ENCODE measurements at regions not wholly inside any gene's neighbourhood (a gene's known extent, or its start where the extent isn't known, plus 50 kb on each side); places are given as distances from the start of the nearest gene placed in this dataset.

- no peak for TF ChIP-seq CTCF (conservative IDR thresholded peaks at IDR 0.05)
- Mint-ChIP-seq H3K4me3 (peak overlapping the region; percentile 38), H3K4me1 (ENCODE audit: unreplicated experiment) (peaks cover 57% of the 10 kb centered on the region), H3K9me3 (no peaks in the 10 kb centered on the region), H3K27ac (no peak overlapping the region), H3K27me3 (no peaks in the 10 kb centered on the region), H3K36me3 (peaks cover 11% of the 10 kb centered on the region)
- no peak for DNase-seq (ENCODE audit: extremely low spot score, unreplicated experiment)
Measured at GRCh38 chr6:21749754-21750153, 156.2 kb downstream of the SOX4 start.

- H3K4me3 Mint-ChIP-seq, result no peak overlapping the region
- H3K9me3 Mint-ChIP-seq, result peaks cover 4% of the 10 kb centered on the region
- no peaks in the 10 kb centered on the region for H3K27me3 Mint-ChIP-seq
- DNase-seq (ENCODE audit: extremely low spot score, unreplicated experiment), result no peak
- H3K27ac Mint-ChIP-seq, result no peak overlapping the region
- no peak for TF ChIP-seq CTCF (conservative IDR thresholded peaks at IDR 0.05)
- peaks cover 13% of the 10 kb centered on the region for H3K36me3 Mint-ChIP-seq
- H3K4me1 Mint-ChIP-seq (ENCODE audit: unreplicated experiment), result peaks cover 61% of the 10 kb centered on the region
Measured at GRCh38 chr6:21750575-21750974, 157.0 kb downstream of the SOX4 start.

GRCh38 chr6:21751608-21752007 is 158.1 kb downstream of the SOX4 start:
- no peak overlapping the region for H3K4me3 Mint-ChIP-seq
- H3K27me3 Mint-ChIP-seq, result no peaks in the 10 kb centered on the region
- no peak for TF ChIP-seq CTCF (conservative IDR thresholded peaks at IDR 0.05)
- H3K9me3 Mint-ChIP-seq, result peaks cover 4% of the 10 kb centered on the region
- H3K4me1 Mint-ChIP-seq (ENCODE audit: unreplicated experiment), result peaks cover 61% of the 10 kb centered on the region
- no peak for DNase-seq (ENCODE audit: extremely low spot score, unreplicated experiment)
- peaks cover 14% of the 10 kb centered on the region for H3K36me3 Mint-ChIP-seq
- no peak overlapping the region for H3K27ac Mint-ChIP-seq

- Mint-ChIP-seq H3K9me3 (peaks cover 7% of the 10 kb centered on the region), H3K4me3 (no peak overlapping the region), H3K36me3 (peaks cover 18% of the 10 kb centered on the region), H3K27ac (no peak overlapping the region), H3K4me1 (ENCODE audit: unreplicated experiment) (peaks cover 56% of the 10 kb centered on the region), H3K27me3 (no peaks in the 10 kb centered on the region)
- no peak for DNase-seq (ENCODE audit: extremely low spot score, unreplicated experiment)
- TF ChIP-seq CTCF (conservative IDR thresholded peaks at IDR 0.05), result no peak
Measured at GRCh38 chr6:21752054-21752811, 158.7 kb downstream of the SOX4 start.

GRCh38 chr6:21753241-21754108 is 159.9 kb downstream of the SOX4 start:
- Mint-ChIP-seq H3K4me3 (no peak overlapping the region), H3K36me3 (peaks cover 20% of the 10 kb centered on the region), H3K27ac (peak overlapping the region; percentile 12), H3K27me3 (no peaks in the 10 kb centered on the region), H3K4me1 (ENCODE audit: unreplicated experiment) (peaks cover 44% of the 10 kb centered on the region), H3K9me3 (peaks cover 9% of the 10 kb centered on the region)
- no peak for TF ChIP-seq CTCF (conservative IDR thresholded peaks at IDR 0.05)
- no peak for DNase-seq (ENCODE audit: extremely low spot score, unreplicated experiment)

Measured in type B pancreatic cell (in vitro differentiated cells).